CD8-positive, alpha-beta memory T cell (primary cell): ENCODE measurements at regions not wholly inside any gene's neighbourhood (a gene's known extent, or its start where the extent isn't known, plus 50 kb on each side); places are given as distances from the start of the nearest gene placed in this dataset.

Experiments used
- CTCF ChIA-PET: fragments of 350-600 bp; sonication (Branson Sonifier 250); formaldehyde crosslinking; loops from one replicate; lab custom pipeline; 2021; ENCODE audit warnings: antibody characterized with exemption; lab: Charles Lee
- POLR2A ChIA-PET: fragments of 350-600 bp; sonication (Branson Sonifier 250); formaldehyde crosslinking; loops from one replicate; lab custom pipeline; 2021; ENCODE audit warnings: antibody characterized with exemption; lab: Charles Lee
- DNase-seq, 5 donors: peaks; one replicate each; pipeline versions ENCODE4 v3.0.0 to v3.0.0-alpha.2; 2020 to 2022; ENCODE audit warnings: mixed read lengths in 1 of 5
- H3K27ac ChIP-seq: one replicate; pipeline ENCODE4 v1.7.0; 2013; ENCODE audit warnings: low read depth, mild to moderate bottlenecking, low read length, moderate library complexity
- H3K27me3 ChIP-seq: 2 replicates; pipeline ENCODE4 v1.7.0; 2013; ENCODE audit warnings: low read length, mild to moderate bottlenecking; ENCODE audit not compliant: insufficient read depth, poor library complexity, severe bottlenecking
- H3K36me3 ChIP-seq: 2 replicates; pipeline ENCODE4 v1.7.0; 2013; ENCODE audit warnings: mild to moderate bottlenecking, low read length, moderate library complexity; ENCODE audit not compliant: insufficient read depth
- H3K4me1 ChIP-seq: 2 replicates; pipeline ENCODE4 v1.7.0; 2013; ENCODE audit warnings: mild to moderate bottlenecking, low read length, moderate library complexity; ENCODE audit not compliant: insufficient read depth
- H3K4me3 ChIP-seq: 2 replicates; pipeline ENCODE4 v1.7.0; 2013; ENCODE audit warnings: mild to moderate bottlenecking, low read length
- H3K9me3 ChIP-seq: 2 replicates; pipeline ENCODE4 v1.7.0; 2013; ENCODE audit warnings: mild to moderate bottlenecking, low read length
- H3K27ac Mint-ChIP-seq, 8 donors: one replicate each; pipeline ENCODE4 v1.8.0; 2020 to 2021; ENCODE audit warnings: mixed read lengths in 8 of 8, mild to moderate bottlenecking in 6 of 8, inconsistent platforms in 3 of 8, moderate library complexity in 3 of 8
- H3K27me3 Mint-ChIP-seq, 2 donors: one replicate each; pipeline ENCODE4 v1.8.0; 2020 to 2021; ENCODE audit warnings: mixed read lengths in 2 of 2, mild to moderate bottlenecking in 1 of 2, moderate library complexity in 1 of 2
- H3K36me3 Mint-ChIP-seq, 3 donors: one replicate each; pipeline ENCODE4 v1.8.0; 2020 to 2021; ENCODE audit warnings: mixed read lengths in 3 of 3, inconsistent platforms in 1 of 3, mild to moderate bottlenecking in 1 of 3
- H3K4me1 Mint-ChIP-seq, 3 donors: one replicate each; pipeline ENCODE4 v1.8.0; 2020 to 2021; ENCODE audit warnings: mixed read lengths in 3 of 3, inconsistent platforms in 1 of 3, mild to moderate bottlenecking in 1 of 3
- H3K4me3 Mint-ChIP-seq, 7 donors: one replicate each; pipeline ENCODE4 v1.8.0; 2020 to 2021; ENCODE audit warnings: mixed read lengths in 7 of 7, mild to moderate bottlenecking in 6 of 7, moderate library complexity in 4 of 7, inconsistent platforms in 2 of 7
- H3K9me3 Mint-ChIP-seq, 5 donors: one replicate each; pipeline ENCODE4 v1.8.0; 2020 to 2022; ENCODE audit warnings: mixed read lengths in 5 of 5, mild to moderate bottlenecking in 3 of 5, moderate library complexity in 2 of 5, inconsistent platforms in 1 of 5

- Histone ChIP-seq H3K27ac (no peak overlapping the region), H3K4me3 (no peak overlapping the region), H3K36me3 (no peaks in the 10 kb centered on the region), H3K4me1 (no peaks in the 10 kb centered on the region), H3K9me3 (no peaks in the 10 kb centered on the region), H3K27me3 (no peaks in the 10 kb centered on the region)
- no peak overlapping the region for H3K27ac Mint-ChIP-seq
- H3K36me3 Mint-ChIP-seq: no peaks in the 10 kb centered on the region
- peaks cover 0 to 2% of the 10 kb centered on the region in 2 donors for H3K27me3 Mint-ChIP-seq
- H3K4me3 Mint-ChIP-seq: no peak overlapping the region
- no peak for DNase-seq
- POLR2A ChIA-PET: no interaction called here
- H3K4me1 Mint-ChIP-seq: no peaks in the 10 kb centered on the region
- peaks cover 0 to 3% (median 0%) of the 10 kb centered on the region in 5 donors for H3K9me3 Mint-ChIP-seq
- CTCF ChIA-PET: no interaction called here
Measured at GRCh38 chr11:114914231-114915005, 236.1 kb downstream of the NXPE2 start.

DNA sequence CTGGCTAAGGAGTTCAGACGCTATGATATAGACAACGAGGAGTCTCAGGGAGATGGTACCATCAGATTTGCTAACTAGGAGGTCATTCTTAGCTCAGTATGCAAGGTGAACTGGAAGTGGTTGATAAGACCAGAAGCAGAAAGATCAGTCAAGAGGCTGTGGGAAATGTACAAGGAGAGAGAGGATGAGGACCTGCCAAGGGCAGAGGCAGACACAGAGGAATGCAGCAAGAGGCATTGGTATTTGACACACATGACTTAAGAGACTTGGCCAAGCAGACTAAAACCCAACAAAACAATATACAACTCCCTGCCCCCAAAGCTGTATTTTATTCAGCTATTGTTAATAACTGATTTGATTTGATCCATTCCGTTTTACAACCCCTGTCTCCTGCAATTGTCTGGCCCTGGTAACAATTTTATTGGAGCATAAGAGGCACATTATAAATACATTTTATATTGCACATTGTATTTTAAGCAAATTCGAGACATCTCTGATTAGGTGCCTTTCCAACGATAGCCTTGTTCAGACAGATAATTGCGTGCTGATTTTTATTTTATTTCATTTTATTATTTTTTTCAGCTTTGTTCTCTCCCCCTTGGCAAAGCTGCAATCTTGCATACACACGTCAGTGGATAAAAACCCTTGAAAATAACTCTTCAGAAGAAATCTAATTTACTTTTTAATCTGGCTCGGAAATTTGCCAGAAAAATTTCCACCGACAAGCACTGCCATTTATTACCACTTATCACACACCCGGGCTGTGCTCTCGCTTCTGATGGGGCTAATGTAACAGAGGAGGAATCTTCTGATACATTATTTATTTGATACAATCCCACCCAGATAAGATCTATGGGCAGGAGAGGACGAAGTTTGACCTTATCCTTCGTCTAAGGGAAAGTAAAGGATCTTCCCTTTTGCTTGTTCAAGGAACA is 237.8 kb downstream of the NXPE2 start:
- no peaks in the 10 kb centered on the region for H3K4me1 ChIP-seq
- CTCF ChIA-PET: no interaction called here
- no peak overlapping the region for H3K27ac Mint-ChIP-seq
- peaks cover 0 to 3% (median 0%) of the 10 kb centered on the region in 5 donors for H3K9me3 Mint-ChIP-seq
- POLR2A ChIA-PET: no interaction called here
- no peaks in the 10 kb centered on the region for H3K27me3 ChIP-seq
- peaks cover 0 to 3% of the 10 kb centered on the region in 2 donors for H3K27me3 Mint-ChIP-seq
- H3K4me3 ChIP-seq: no peak overlapping the region
- DNase-seq: no peak
- no peak overlapping the region for H3K4me3 Mint-ChIP-seq
- no peaks in the 10 kb centered on the region for H3K36me3 ChIP-seq
- no peaks in the 10 kb centered on the region for H3K36me3 Mint-ChIP-seq
- H3K4me1 Mint-ChIP-seq: no peaks in the 10 kb centered on the region
- no peak overlapping the region for H3K27ac ChIP-seq
- H3K9me3 ChIP-seq: no peaks in the 10 kb centered on the region

GRCh38 chr11:114918286-114918685 is 240.0 kb downstream of the NXPE2 start:
- Histone ChIP-seq H3K27ac (no peak overlapping the region), H3K9me3 (no peaks in the 10 kb centered on the region), H3K4me3 (no peak overlapping the region), H3K36me3 (no peaks in the 10 kb centered on the region), H3K4me1 (no peaks in the 10 kb centered on the region), H3K27me3 (no peaks in the 10 kb centered on the region)
- Mint-ChIP-seq H3K4me1 (no peaks in the 10 kb centered on the region), H3K4me3 (no peak overlapping the region), H3K36me3 (no peaks in the 10 kb centered on the region), H3K27ac (no peak overlapping the region), H3K9me3 (peaks cover 0 to 3% (median 0%) of the 10 kb centered on the region in 5 donors), H3K27me3 (peaks cover 0 to 2% of the 10 kb centered on the region in 2 donors)
- DNase-seq: no peak
- ChIA-PET CTCF (no interaction called here), POLR2A (no interaction called here)

DNA sequence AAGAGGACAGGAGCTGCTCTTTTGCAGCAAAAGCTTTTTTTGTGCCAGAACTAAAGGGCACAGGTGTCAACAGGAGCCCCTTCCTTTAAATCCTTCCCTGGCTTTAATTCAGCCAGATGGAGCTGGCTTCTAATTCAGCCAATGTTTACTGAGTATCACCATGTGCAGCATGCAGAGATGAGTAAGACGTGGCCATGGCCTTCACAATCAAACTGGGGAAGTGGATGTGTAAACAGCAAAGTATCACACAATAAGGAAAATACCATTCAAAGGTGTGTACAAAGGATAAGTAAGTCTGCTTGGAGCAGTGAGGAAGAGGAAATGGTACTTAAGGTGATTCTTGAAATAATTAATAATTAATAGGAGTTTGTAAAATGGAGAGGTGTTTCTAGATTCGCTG is 243.4 kb downstream of the NXPE2 start:
- Histone ChIP-seq H3K4me1 (no peaks in the 10 kb centered on the region), H3K9me3 (no peaks in the 10 kb centered on the region), H3K27ac (no peak overlapping the region), H3K27me3 (no peaks in the 10 kb centered on the region), H3K4me3 (no peak overlapping the region), H3K36me3 (no peaks in the 10 kb centered on the region)
- Mint-ChIP-seq H3K4me3 (no peak overlapping the region), H3K36me3 (no peaks in the 10 kb centered on the region), H3K9me3 (peaks cover 0 to 4% (median 0%) of the 10 kb centered on the region in 5 donors), H3K27me3 (peaks cover 0 to 2% of the 10 kb centered on the region in 2 donors), H3K4me1 (no peaks in the 10 kb centered on the region), H3K27ac (no peak overlapping the region)
- ChIA-PET POLR2A (no interaction called here), CTCF (no interaction called here)
- no peak for DNase-seq

DNA sequence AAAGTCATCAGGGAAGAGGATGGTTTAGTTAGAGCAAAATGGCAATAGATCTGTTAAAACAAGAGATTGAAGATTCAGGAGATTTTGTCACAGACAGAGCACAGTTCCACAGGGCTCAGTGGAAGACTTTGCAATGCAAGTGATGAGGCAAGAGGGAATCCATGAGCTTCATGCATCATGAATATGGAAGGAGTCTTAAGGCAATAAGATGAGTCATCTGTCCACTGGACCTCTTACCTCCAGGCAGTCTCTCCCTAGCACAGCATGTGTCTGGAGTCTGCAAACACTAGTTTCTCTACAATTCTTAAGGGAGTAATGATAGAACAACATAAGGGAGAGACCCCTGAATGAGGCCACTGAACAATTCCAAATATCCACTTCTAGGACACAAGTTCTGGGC is 245.7 kb downstream of the NXPE2 start:
- peaks cover 0 to 2% of the 10 kb centered on the region in 2 donors for H3K27me3 Mint-ChIP-seq
- ChIA-PET POLR2A (no interaction called here), CTCF (no interaction called here)
- Histone ChIP-seq H3K4me1 (no peaks in the 10 kb centered on the region), H3K9me3 (no peaks in the 10 kb centered on the region), H3K27me3 (no peaks in the 10 kb centered on the region), H3K4me3 (no peak overlapping the region), H3K36me3 (no peaks in the 10 kb centered on the region), H3K27ac (no peak overlapping the region)
- H3K27ac Mint-ChIP-seq: no peak overlapping the region
- H3K9me3 Mint-ChIP-seq: peaks cover 0 to 5% (median 0%) of the 10 kb centered on the region in 5 donors
- H3K36me3 Mint-ChIP-seq: no peaks in the 10 kb centered on the region
- no peaks in the 10 kb centered on the region for H3K4me1 Mint-ChIP-seq
- no peak overlapping the region for H3K4me3 Mint-ChIP-seq
- no peak for DNase-seq

DNA sequence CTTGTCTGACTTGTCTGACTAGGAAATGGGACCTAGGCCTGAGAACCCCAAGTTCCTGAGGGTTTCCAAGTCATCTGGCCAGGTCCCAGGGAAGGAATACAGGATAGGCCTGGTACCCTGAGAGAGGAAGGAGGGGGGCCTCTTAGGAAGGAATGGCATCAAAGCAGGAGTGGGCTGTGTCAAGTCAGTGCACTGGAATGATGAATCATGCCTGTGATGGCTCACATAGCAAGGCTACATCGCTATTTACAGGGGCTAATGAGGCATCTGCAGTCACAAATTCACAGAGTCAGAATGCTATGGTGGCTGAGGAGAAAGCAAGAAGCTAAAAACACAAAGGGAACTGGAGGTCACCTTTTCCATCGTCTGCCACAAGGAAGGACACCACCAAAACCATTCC is 247.3 kb downstream of the NXPE2 start:
- H3K27ac ChIP-seq: no peak overlapping the region
- no peak overlapping the region for H3K4me3 Mint-ChIP-seq
- no peaks in the 10 kb centered on the region for H3K4me1 Mint-ChIP-seq
- H3K9me3 ChIP-seq: no peaks in the 10 kb centered on the region
- H3K9me3 Mint-ChIP-seq: peaks cover 0 to 5% (median 0%) of the 10 kb centered on the region in 5 donors
- POLR2A ChIA-PET: no interaction called here
- no peaks in the 10 kb centered on the region for H3K36me3 ChIP-seq
- CTCF ChIA-PET: no interaction called here
- H3K27ac Mint-ChIP-seq: no peak overlapping the region
- no peaks in the 10 kb centered on the region for H3K4me1 ChIP-seq
- H3K36me3 Mint-ChIP-seq: no peaks in the 10 kb centered on the region
- H3K4me3 ChIP-seq: no peak overlapping the region
- H3K27me3 Mint-ChIP-seq: peaks cover 0 to 1% of the 10 kb centered on the region in 2 donors
- H3K27me3 ChIP-seq: no peaks in the 10 kb centered on the region
- DNase-seq: no peak

DNA sequence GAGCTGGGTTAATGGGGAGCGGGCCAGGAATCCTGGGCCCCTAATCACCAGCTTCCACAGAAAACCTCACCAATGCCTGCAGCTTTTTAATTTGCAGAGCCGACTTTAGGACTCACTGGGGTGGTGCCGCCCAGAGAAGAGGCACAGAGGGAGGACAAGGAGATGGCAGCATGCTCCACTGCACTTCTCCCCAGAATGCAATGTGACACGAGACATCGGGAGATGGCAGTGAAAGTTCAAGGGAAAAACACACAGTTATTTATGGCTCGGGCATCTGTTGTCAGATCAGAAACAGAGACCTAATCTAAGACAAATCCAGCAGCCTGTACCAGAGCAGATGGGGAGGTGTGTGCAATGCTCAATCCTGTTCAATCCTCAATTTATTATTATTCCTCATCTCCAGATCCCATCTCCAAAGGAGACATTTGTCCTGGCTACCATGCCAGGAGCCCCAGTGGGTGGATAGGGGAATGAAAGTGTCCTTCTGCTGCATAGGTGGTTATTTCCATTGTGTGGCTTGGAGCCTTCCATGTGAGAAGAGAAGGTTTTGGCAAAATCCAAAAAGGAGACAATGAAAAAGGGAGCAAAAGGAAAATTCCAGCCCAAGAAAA is 250.0 kb downstream of the NXPE2 start:
- Histone ChIP-seq H3K4me1 (no peaks in the 10 kb centered on the region), H3K9me3 (no peaks in the 10 kb centered on the region), H3K4me3 (no peak overlapping the region), H3K27ac (no peak overlapping the region), H3K36me3 (no peaks in the 10 kb centered on the region), H3K27me3 (no peaks in the 10 kb centered on the region)
- Mint-ChIP-seq H3K27ac (no peak overlapping the region), H3K4me1 (no peaks in the 10 kb centered on the region), H3K27me3 (peaks cover 0 to 3% of the 10 kb centered on the region in 2 donors), H3K4me3 (no peak overlapping the region), H3K9me3 (peaks cover 0 to 5% (median 2%) of the 10 kb centered on the region in 5 donors), H3K36me3 (no peaks in the 10 kb centered on the region)
- DNase-seq: no peak
- POLR2A ChIA-PET: no interaction called here
- CTCF ChIA-PET: no interaction called here
